ENCODE measurements at regions not wholly inside any gene's neighbourhood (a gene's known extent, or its start where the extent isn't known, plus 50 kb on each side); places are given as distances from the start of the nearest gene placed in this dataset.

DNA sequence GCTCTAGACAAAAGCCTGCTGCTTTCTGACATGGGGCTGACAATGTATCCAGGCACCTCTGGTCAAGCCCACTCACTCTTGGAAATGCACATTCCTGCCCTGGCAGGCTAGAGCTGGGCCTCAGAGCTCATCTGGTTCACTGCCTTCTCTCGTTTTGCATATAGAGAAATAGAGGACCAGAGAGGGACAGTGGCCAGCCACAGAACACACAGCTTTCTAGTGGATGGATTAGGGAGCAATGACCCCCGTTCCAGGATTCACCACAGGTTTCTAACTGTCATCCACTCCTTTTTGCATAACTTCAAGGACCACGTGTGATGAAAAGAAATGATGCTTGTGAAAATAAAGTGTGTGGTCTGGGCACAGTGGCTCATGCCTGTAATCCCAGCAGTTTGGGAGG is 129.6 kb upstream of the IGSF21 start:
- TF ChIP-seq POLR2AphosphoS5 (IDR thresholded peaks at IDR 0.05; ENCODE audit: low read depth, low read length) (no peak), TAF1 (IDR thresholded peaks at IDR 0.05; ENCODE audit: low read depth, low read length) (no peak), POLR2A (IDR thresholded peaks at IDR 0.05; ENCODE audit: low read depth, low read length) (no peak)
